ENCODE measurements at regions not wholly inside any gene's neighbourhood (a gene's known extent, or its start where the extent isn't known, plus 50 kb on each side); places are given as distances from the start of the nearest gene placed in this dataset.

DNA sequence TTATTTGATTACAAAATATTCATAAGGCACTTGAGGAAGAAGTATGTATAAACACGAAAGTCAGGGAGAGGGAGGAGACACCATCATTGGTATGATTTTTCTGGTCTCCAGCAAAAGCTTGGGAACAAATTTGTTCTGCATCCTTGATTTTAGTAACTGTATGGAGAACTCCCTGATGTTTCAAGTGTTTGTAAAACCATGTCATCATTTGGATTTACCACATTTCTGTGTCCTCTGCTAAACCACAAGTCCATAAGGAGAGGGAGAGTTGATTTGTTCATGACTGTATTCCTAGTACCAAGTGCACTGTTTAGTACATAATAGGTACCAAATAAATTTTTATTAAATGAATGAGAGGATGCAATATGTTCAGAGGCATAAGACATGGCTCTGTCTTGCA lies 181.1 kb downstream of the BTG1 start:
- TF ChIP-seq, protein P1, sequence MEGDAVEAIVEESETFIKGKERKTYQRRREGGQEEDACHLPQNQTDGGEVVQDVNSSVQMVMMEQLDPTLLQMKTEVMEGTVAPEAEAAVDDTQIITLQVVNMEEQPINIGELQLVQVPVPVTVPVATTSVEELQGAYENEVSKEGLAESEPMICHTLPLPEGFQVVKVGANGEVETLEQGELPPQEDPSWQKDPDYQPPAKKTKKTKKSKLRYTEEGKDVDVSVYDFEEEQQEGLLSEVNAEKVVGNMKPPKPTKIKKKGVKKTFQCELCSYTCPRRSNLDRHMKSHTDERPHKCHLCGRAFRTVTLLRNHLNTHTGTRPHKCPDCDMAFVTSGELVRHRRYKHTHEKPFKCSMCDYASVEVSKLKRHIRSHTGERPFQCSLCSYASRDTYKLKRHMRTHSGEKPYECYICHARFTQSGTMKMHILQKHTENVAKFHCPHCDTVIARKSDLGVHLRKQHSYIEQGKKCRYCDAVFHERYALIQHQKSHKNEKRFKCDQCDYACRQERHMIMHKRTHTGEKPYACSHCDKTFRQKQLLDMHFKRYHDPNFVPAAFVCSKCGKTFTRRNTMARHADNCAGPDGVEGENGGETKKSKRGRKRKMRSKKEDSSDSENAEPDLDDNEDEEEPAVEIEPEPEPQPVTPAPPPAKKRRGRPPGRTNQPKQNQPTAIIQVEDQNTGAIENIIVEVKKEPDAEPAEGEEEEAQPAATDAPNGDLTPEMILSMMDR (IDR thresholded peaks at IDR 0.05; ENCODE audit: insufficient read depth, low read depth, low read length), result no peak
- TF ChIP-seq EZH2 (IDR thresholded peaks at IDR 0.05; ENCODE audit: insufficient read depth, low read length), result no peak
